ENCODE measurements at regions not wholly inside any gene's neighbourhood (a gene's known extent, or its start where the extent isn't known, plus 50 kb on each side); places are given as distances from the start of the nearest gene placed in this dataset.

DNA sequence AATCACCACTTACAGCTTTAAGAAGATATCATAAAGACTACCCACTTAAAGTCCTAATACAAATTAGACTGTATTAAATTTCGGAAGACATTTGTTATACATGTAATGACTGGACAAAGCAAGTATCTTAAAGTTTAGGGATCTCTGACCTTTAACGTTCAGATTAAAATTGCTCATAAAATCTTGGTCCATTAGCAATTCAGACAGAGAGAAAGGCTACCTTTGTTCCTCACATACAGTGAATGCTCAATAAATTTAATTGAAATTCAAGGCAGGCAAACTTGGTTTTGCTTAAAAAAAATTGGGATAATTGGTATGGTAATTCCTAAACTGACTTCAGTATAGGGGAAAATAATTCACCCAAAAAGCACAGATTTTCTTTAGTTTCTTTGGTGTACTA is 285.9 kb upstream of the EMCN start:
- no peaks in the 10 kb centered on the region for H3K27me3 Mint-ChIP-seq (ENCODE audit: insufficient read depth, unreplicated experiment)
- CTCF ChIA-PET = no interaction called here
- no peak overlapping the region for H3K27ac Mint-ChIP-seq (ENCODE audit: unreplicated experiment)
- no TSS peak for BruUV-seq (replicated peaks)
- H3K4me1 ChIP-seq = no peaks in the 10 kb centered on the region
- no peak overlapping the region for H3K4me3 ChIP-seq (ENCODE audit: low read depth, low read length)
- POLR2A ChIA-PET = no interaction called here
- no peaks in the 10 kb centered on the region for H3K9me3 Mint-ChIP-seq (ENCODE audit: unreplicated experiment)
- no peaks in the 10 kb centered on the region for H3K4me1 Mint-ChIP-seq (ENCODE audit: low read depth, unreplicated experiment)
- H3K36me3 Mint-ChIP-seq (ENCODE audit: insufficient read depth, unreplicated experiment) = no peaks in the 10 kb centered on the region
- no peaks in the 10 kb centered on the region for H3K27me3 ChIP-seq (replicated peaks; ENCODE audit: control insufficient read depth, insufficient read depth, low read length)
- no peak for TF ChIP-seq CTCF (IDR thresholded peaks at IDR 0.05; ENCODE audit: insufficient read depth in 1 of 2, low read depth in 1 of 2, low read length in 1 of 2, severe bottlenecking in 1 of 2, unreplicated experiment in 1 of 2)
- intact Hi-C loops (cut with micrococcal nuclease; ENCODE audit: unreplicated experiment) = no loop called here
- no peaks in the 10 kb centered on the region for H3K9me3 ChIP-seq
- no peak overlapping the region for H3K4me3 Mint-ChIP-seq (ENCODE audit: unreplicated experiment)
- no peak for DNase-seq
- no peaks in the 10 kb centered on the region for H3K36me3 ChIP-seq (ENCODE audit: control insufficient read depth, insufficient read depth, low read length)

GRCh38 chr4:100799761-100800539 is 282.1 kb upstream of the EMCN start:
- no TSS peak for BruUV-seq (replicated peaks)
- H3K27ac Mint-ChIP-seq (ENCODE audit: unreplicated experiment) = no peak overlapping the region
- POLR2A ChIA-PET = no interaction called here
- no peaks in the 10 kb centered on the region for H3K36me3 ChIP-seq (ENCODE audit: control insufficient read depth, insufficient read depth, low read length)
- no peaks in the 10 kb centered on the region for H3K9me3 Mint-ChIP-seq (ENCODE audit: unreplicated experiment)
- no peaks in the 10 kb centered on the region for H3K27me3 ChIP-seq (replicated peaks; ENCODE audit: control insufficient read depth, insufficient read depth, low read length)
- H3K27me3 Mint-ChIP-seq (ENCODE audit: insufficient read depth, unreplicated experiment) = no peaks in the 10 kb centered on the region
- no peak overlapping the region for H3K4me3 ChIP-seq (ENCODE audit: low read depth, low read length)
- H3K4me1 Mint-ChIP-seq (ENCODE audit: low read depth, unreplicated experiment) = no peaks in the 10 kb centered on the region
- TF ChIP-seq CTCF (IDR thresholded peaks at IDR 0.05; ENCODE audit: insufficient read depth in 1 of 2, low read depth in 1 of 2, low read length in 1 of 2, severe bottlenecking in 1 of 2, unreplicated experiment in 1 of 2) = no peak
- intact Hi-C loops (cut with micrococcal nuclease; ENCODE audit: unreplicated experiment) = no loop called here
- H3K4me3 Mint-ChIP-seq (ENCODE audit: unreplicated experiment) = no peak overlapping the region
- H3K4me1 ChIP-seq = no peaks in the 10 kb centered on the region
- H3K9me3 ChIP-seq = no peaks in the 10 kb centered on the region
- no peak for DNase-seq
- CTCF ChIA-PET = no interaction called here
- no peaks in the 10 kb centered on the region for H3K36me3 Mint-ChIP-seq (ENCODE audit: insufficient read depth, unreplicated experiment)

DNA sequence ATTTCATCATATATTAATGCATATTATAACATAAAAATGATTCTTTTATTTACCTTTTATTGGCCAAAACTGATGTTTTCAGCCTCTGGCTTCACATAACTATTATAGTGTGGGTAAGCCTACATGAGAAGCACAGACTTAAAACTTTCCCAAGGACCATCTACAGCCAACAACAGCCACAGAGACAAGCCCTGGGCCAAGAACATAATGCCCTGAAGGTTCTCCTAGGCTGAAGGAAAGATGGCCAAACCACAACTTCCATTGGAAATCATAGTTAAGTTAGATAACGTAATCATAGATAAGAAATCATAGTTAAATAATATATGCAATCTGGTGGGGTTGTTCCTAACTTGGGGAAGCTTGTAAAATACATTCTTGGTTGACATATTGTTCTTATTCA is 280.0 kb upstream of the EMCN start:
- POLR2A ChIA-PET = no interaction called here
- intact Hi-C loops (cut with micrococcal nuclease; ENCODE audit: unreplicated experiment) = no loop called here
- Mint-ChIP-seq H3K36me3 (ENCODE audit: insufficient read depth, unreplicated experiment) (no peaks in the 10 kb centered on the region), H3K9me3 (ENCODE audit: unreplicated experiment) (no peaks in the 10 kb centered on the region), H3K27ac (ENCODE audit: unreplicated experiment) (no peak overlapping the region), H3K4me3 (ENCODE audit: unreplicated experiment) (no peak overlapping the region), H3K27me3 (ENCODE audit: insufficient read depth, unreplicated experiment) (no peaks in the 10 kb centered on the region), H3K4me1 (ENCODE audit: low read depth, unreplicated experiment) (no peaks in the 10 kb centered on the region)
- CTCF ChIA-PET = no interaction called here
- no peaks in the 10 kb centered on the region for H3K36me3 ChIP-seq (ENCODE audit: control insufficient read depth, insufficient read depth, low read length)
- no peaks in the 10 kb centered on the region for H3K4me1 ChIP-seq
- no peaks in the 10 kb centered on the region for H3K9me3 ChIP-seq
- H3K27me3 ChIP-seq (replicated peaks; ENCODE audit: control insufficient read depth, insufficient read depth, low read length) = no peaks in the 10 kb centered on the region
- H3K4me3 ChIP-seq (ENCODE audit: low read depth, low read length) = no peak overlapping the region
- DNase-seq = no peak
- no TSS peak for BruUV-seq (replicated peaks)
- TF ChIP-seq CTCF (IDR thresholded peaks at IDR 0.05; ENCODE audit: insufficient read depth in 1 of 2, low read depth in 1 of 2, low read length in 1 of 2, severe bottlenecking in 1 of 2, unreplicated experiment in 1 of 2) = no peak

Data from Caco-2 (cell line).